ENCODE measurements at regions not wholly inside any gene's neighbourhood (a gene's known extent, or its start where the extent isn't known, plus 50 kb on each side); places are given as distances from the start of the nearest gene placed in this dataset.

DNA sequence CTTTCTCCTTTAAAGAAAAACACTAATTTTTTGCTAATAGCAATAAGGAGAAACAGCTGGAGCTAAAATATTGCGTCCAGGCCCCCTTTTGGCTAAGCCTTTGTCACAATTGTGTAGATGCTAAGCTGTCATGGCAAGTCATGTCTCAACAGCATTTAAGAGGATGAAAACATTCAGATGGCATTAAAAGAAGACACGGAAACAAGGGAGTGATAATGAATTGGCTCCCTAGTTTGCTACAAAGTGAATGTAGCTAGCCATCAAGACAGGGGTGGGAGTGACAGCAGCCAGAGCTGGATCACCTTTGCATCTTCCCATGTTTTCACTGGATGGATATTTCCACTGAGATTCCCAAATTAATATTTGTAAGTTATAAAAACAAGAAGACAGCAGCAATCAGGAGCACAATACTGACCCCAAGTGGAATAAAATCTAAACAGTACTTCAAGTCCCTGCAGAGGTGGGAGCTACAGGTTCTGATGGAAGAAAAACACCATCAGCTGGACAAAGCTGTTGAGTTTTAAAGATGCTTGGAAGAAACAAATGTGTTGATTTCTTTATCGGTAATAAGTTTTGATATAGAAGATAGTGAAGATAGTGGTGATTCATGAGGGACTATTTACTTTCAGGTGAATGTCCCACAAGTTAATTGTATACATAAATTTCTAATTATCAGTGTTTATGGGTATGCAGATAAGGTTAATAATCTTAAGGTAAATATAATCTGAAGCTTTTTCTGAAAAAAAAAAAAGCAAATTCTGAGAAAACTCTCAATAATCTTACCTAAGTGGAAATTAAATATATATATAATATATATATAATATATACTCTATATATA is 129.4 kb downstream of the SLC16A9 start:
- TF ChIP-seq ZNF274 (IDR thresholded peaks at IDR 0.05; ENCODE audit: low read depth, low read length) (no peak), SUZ12 (IDR thresholded peaks at IDR 0.05; ENCODE audit: extremely low read depth, insufficient read depth, insufficient read length) (no peak)
